SIG-M5 treated with dmso at 0.1 percent for 504 hours (cell line): ENCODE measurements at regions not wholly inside any gene's neighbourhood (a gene's known extent, or its start where the extent isn't known, plus 50 kb on each side); places are given as distances from the start of the nearest gene placed in this dataset.

Source experiments
- DNase-seq: peaks from one replicate; lab custom pipeline; 2025; ENCODE audit not compliant: unreplicated experiment; lab: John Stamatoyannopoulos, UW

GRCh38 chr3:176969066-176969465 lies 228.2 kb downstream of the TBL1XR1 start:
- DNase-seq: no peak

GRCh38 chr3:176968631-176969030 lies 228.7 kb downstream of the TBL1XR1 start:
- DNase-seq: no peak

GRCh38 chr3:176967522-176967921 lies 229.8 kb downstream of the TBL1XR1 start:
- DNase-seq: no peak

DNA sequence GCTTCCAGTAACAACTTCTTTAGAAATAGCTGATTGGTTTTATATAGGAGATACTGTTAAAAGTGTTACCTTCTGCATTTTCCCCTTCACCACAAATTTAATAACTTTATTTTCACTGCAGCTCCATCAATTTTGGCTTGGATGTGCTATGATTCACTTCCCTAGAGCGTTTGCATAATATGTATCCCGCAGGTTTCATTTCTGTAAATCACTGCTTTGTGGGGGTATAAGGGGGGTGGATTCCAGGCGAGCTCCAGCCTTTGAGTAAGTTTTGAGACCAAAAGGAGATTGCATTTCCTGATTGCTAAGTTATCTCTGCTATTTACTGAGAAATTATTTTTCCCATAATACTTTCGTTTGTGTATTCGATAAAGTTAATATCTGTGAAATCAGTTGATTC lies 232.6 kb downstream of the TBL1XR1 start:
- DNase-seq: peak; percentile 70

GRCh38 chr3:176961916-176962315 lies 235.4 kb downstream of the TBL1XR1 start:
- no peak for DNase-seq

GRCh38 chr3:176959867-176960266 lies 237.4 kb downstream of the TBL1XR1 start:
- DNase-seq: no peak

DNA sequence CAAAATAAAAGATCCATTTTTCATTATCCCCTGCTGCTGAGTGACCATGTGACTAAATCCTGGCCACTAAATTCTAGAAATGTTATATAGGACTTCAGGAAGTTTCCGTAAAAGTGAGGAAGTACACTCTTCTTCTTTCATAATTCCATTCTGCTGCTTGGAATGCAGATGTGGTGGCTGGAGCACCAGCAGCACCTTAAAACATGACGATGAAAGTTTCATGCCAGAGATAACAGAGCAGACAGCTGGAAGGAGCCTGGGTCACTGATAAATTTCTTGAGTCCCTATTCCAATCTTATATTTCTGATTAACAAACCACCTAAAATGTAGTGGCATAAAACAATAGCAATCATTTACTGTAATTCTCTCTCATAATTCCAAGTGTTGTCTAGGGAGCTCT lies 238.7 kb downstream of the TBL1XR1 start:
- no peak for DNase-seq

GRCh38 chr3:176954517-176954916 lies 242.8 kb downstream of the TBL1XR1 start:
- no peak for DNase-seq

- no peak for DNase-seq
Measured at GRCh38 chr3:176953106-176954060, 243.9 kb downstream of the TBL1XR1 start.

DNA sequence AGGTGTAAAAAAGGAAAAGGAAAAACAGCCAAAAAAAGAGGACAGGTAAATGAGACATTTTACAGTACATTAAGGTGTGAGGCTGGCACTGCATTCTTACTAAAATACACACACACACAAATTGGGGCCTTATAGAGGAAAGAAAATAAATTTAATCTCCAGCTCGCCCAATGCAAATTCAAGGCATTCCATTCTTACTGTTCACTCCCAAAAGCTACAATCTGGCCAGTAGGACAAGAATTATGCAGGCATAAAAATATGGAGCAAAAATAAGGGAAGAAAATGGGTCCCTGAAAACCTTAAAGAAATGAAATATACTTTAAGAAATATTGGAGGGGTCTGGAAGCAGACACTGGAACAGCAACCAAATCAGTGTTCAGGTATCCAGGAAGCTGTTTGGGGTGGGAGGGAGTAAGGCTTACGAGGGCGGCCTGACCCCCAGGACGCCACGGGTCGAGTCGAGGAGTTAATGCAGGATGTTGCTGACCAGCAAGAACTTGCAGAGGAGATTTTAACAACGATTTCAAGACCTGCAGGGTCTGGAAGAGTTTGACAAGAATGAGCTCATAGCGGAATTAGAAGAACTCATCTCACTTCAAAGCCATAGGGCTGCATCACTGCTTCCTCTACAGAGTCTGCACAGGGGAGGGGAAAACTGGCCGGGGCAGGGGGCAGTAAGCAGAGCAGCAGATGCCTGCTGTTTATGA lies 245.5 kb downstream of the TBL1XR1 start:
- DNase-seq: no peak

GRCh38 chr3:176951144-176951543 lies 246.1 kb downstream of the TBL1XR1 start:
- DNase-seq: no peak

GRCh38 chr3:176950743-176951142 lies 246.5 kb downstream of the TBL1XR1 start:
- no peak for DNase-seq

DNA sequence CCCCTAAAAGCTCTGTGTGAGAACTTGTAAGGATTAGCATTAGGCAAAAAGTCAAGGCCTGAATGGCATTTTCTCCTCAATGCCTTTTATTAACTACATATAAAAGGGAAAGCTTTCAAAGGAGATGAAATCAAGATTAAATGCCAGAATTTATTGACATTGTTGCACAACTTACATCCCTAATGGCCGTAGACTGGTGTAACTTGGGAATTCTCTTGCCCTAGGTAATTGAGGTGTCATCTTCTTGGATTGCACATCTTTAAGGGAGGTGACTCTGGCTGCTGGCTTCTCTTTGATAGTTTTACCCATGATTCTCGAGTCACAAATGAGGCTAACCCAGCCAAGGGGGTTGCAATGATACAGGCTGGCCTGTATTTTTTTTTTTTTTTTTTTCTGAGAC lies 249.1 kb downstream of the TBL1XR1 start:
- no peak for DNase-seq

GRCh38 chr3:176946202-176946601 lies 251.1 kb downstream of the TBL1XR1 start:
- no peak for DNase-seq

- no peak for DNase-seq
Measured at GRCh38 chr3:176942305-176942704, 255.0 kb downstream of the TBL1XR1 start.

- no peak for DNase-seq
Measured at GRCh38 chr3:176941689-176942088, 255.6 kb downstream of the TBL1XR1 start.

- DNase-seq: peak; percentile 85
Measured at GRCh38 chr3:176939022-176939817, 258.1 kb downstream of the TBL1XR1 start.

DNA sequence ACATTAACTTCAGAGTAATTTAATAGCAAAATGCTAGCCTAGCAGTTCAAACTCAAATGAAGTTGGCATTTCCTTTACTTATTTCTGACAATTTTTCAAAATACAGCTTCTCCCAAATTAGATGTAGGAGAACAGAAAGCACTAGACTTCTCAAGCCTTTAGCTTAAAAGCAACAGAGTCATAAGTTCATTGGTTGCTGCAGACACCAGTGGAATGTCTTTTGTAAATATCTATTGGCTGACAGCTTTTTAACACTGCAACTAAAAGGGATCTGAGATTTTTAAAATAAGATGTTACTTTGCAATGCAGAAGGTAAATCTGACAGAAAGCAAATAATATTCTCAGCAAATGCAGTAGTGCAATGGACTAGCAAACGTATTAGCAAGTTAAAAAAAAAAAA lies 259.3 kb downstream of the TBL1XR1 start:
- DNase-seq: no peak

- DNase-seq: no peak
Measured at GRCh38 chr3:176937541-176937940, 259.7 kb downstream of the TBL1XR1 start.

DNA sequence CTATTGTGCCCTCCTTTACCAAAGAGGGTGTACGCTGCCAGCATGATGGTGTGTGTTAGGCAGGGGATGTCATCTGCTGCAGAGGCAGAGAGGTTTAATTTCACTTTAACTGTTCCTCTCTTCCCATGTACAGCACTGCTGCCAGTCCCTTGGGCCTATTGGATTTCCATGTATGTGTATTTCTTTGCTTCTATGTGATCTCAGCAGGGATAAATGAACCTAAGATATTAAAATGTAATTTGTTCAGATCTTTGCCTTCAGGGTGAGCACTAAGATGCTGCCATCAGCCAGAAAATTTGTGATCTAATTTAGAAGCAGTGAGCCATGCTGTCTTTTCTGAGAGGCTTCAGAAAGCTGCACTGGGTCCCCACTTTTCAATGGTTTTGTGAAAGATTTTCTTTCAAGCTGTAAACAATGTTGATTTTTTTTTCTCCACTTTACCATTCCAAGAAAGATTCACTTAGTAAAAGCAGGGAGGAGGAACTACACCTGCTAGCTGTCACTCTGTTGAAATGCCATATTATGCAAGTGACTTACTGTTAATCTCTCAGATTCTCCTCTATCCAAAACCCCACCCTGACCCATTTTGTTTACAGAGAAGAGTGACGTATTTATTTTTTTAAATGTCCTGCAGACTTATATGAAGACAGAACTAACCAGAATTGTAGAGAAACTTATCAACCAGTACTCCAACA lies 261.9 kb downstream of the TBL1XR1 start:
- no peak for DNase-seq

DNA sequence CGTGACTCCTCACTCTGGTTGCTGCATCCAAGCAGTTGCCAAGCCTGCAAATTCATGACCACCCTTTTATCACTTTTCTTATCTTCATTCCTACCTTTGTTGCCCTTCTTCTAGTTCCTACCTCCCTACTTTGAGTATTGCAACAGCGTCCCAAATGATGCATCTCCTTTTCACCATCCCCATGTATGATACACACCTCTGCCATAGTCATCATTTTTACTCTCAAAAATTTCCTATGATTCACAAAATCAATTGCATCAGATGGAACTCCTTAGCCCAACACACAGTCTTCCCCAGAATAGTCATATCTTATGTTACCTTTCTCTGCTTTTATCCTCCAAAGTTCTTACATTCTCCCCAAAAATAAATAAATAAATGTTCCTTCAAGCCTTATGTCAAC lies 262.6 kb downstream of the TBL1XR1 start:
- DNase-seq: no peak
